Activated T-cell treated with anti-CD3 and anti-CD28 coated beads, Interleukin-2, amount 50 U/mL, for 24 hours (primary cell): ENCODE measurements at regions not wholly inside any gene's neighbourhood (a gene's known extent, or its start where the extent isn't known, plus 50 kb on each side); places are given as distances from the start of the nearest gene placed in this dataset.
"Not testable (repeated sequence)": the region's sequence is repeated elsewhere in the genome, so short reads cannot be mapped to it uniquely, and the experiment has no call there.

Source experiments
- DNase-seq: peaks from one replicate; pipeline ENCODE4 v3.0.0-alpha.2; 2020
- H3K27ac Mint-ChIP-seq: 2 replicates; pipeline ENCODE4 v1.8.0; 2020; ENCODE audit warnings: mild to moderate bottlenecking, mixed read lengths
- H3K27me3 Mint-ChIP-seq: 2 replicates; pipeline ENCODE4 v1.8.0; 2020; ENCODE audit warnings: mixed read lengths
- H3K36me3 Mint-ChIP-seq: 2 replicates; pipeline ENCODE4 v1.8.0; 2020; ENCODE audit warnings: low read depth, mixed read lengths
- H3K4me1 Mint-ChIP-seq: 2 replicates; pipeline ENCODE4 v1.8.0; 2020; ENCODE audit warnings: low read depth, mixed read lengths
- H3K4me3 Mint-ChIP-seq: 2 replicates; pipeline ENCODE4 v1.8.0; 2020; ENCODE audit warnings: mild to moderate bottlenecking, moderate library complexity, mixed read lengths
- H3K9me3 Mint-ChIP-seq: 2 replicates; pipeline ENCODE4 v1.8.0; 2020; ENCODE audit warnings: mixed read lengths

DNA sequence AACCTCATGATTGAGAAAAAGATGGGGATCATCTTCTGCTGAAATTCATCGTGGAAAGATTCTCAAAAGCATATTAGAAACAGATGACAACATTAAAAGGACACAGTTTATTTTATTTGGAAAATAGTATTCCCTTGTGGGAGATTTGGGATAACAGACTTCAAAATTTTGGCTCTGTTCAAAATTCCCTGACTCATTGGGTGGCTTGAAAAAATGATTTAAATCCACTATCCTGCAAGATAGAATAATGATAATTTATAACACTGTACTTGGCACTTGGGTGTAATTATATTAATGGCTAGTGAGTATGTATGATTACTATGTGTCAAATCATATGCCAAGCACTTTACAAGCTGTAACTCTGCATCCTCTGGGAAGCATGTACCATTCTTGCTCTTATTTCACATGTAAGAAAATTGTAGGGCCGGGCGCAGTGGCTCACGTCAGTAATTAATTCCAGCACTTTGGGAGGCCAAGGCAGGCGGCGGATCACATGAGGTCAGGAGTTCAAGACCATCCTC lies 128.8 kb downstream of the LMNTD1 start:
- H3K27ac Mint-ChIP-seq: no peak overlapping the region
- H3K36me3 Mint-ChIP-seq: no peaks in the 10 kb centered on the region
- no peak for DNase-seq
- no peak overlapping the region for H3K4me3 Mint-ChIP-seq
- no peaks in the 10 kb centered on the region for H3K9me3 Mint-ChIP-seq
- no peaks in the 10 kb centered on the region for H3K4me1 Mint-ChIP-seq
- no peaks in the 10 kb centered on the region for H3K27me3 Mint-ChIP-seq

DNA sequence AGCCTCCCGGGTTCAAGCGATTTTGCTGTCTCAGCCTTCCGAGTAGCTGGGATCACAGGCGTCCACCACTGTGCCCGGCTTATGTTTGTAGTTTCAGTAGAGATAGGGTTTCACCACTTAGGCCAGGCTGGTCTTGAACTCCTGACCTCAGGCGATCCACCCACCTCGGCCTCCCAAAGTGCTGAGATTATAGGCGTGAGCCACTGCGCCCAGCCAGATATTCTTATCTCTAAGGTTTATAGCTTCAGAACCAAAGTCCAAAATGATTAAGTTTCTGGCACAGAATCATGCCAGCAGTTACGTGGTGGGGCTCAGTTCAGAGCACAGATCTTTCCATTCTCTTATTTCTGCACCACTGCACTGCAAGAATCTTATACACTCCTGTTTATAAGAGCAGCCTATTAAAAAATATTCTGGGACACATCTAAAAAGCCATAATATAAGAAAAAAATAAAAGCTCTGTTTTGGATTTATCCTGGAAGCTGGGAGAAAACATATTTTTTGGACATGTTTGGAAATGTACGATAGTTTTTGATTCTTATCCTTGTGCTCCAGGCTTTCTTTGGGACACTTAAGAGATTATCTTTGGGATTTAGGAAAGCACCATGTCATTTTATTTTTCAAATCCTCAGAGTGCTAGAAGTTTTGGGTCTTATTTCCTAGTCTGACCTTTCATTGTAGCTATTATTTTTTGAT lies 129.6 kb downstream of the LMNTD1 start:
- Mint-ChIP-seq H3K9me3 (no peaks in the 10 kb centered on the region), H3K4me1 (no peaks in the 10 kb centered on the region), H3K27me3 (no peaks in the 10 kb centered on the region), H3K27ac (no peak overlapping the region), H3K4me3 (no peak overlapping the region), H3K36me3 (no peaks in the 10 kb centered on the region)
- no peak for DNase-seq

DNA sequence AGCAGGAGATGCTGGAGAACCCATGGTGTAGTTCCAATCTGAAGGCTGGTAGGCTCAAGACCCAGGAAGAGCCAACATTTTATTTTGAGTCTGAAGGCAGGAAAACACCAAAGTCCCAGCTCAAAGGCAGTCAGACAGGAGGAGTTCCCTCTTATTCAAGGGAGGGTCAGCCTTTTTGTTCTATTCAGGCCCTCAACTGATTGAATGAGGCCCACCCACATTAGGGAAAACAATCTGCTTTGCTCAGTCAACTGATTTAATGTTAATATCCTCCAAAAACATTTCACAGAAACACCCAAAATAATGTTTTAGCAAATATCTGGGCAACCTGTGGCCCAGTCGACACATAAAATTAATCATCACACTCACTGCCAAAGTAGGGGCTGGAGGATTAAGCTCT lies 130.8 kb downstream of the LMNTD1 start:
- Mint-ChIP-seq H3K36me3 (no peaks in the 10 kb centered on the region), H3K27ac (no peak overlapping the region), H3K4me1 (no peaks in the 10 kb centered on the region), H3K9me3 (no peaks in the 10 kb centered on the region), H3K27me3 (no peaks in the 10 kb centered on the region), H3K4me3 (no peak overlapping the region)
- DNase-seq: no peak

DNA sequence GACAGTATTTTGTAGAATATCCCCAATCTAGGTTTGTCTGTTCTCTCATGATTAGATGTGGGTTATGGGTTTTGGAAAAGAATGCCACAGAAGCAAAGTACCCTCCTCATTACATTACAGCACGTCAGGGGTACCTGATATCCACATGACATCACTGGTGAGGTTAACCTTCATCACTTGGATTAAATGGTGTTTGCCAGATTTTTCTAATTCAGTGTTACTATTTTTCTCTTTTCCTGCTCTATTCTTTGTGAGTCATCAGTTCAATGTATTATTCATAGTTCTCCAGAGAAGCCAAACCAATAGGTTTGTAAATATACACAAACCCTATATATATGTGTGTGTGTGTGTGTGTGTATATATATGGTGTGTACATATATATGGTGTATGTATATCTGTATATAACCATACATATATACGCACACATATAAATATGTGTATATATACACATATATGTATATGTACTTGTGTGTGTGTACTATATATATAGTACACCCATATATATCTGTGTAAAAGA lies 131.4 kb downstream of the LMNTD1 start:
- no peak for DNase-seq
- Mint-ChIP-seq H3K9me3 (no peaks in the 10 kb centered on the region), H3K4me3 (no peak overlapping the region), H3K4me1 (no peaks in the 10 kb centered on the region), H3K27ac (no peak overlapping the region), H3K27me3 (no peaks in the 10 kb centered on the region), H3K36me3 (no peaks in the 10 kb centered on the region)

DNA sequence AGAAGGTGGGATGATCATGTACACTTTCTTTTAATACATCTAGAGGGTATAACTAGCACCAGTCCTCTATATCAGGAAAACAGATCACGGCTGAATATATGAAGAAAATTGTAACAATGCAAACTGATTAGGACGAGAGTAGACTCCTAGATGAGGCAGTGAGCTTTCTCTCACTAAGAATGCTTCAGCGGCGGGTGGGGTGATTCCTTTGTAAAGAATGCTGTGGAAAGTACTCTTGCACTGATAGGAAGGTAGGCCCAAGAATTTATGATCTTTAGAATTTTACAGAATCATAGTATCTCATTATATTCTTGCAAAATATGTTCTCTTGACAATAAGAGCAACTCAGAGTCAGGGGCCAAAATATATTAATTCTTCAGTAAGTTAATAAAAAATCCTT lies 133.0 kb downstream of the LMNTD1 start:
- no peaks in the 10 kb centered on the region for H3K27me3 Mint-ChIP-seq
- no peak for DNase-seq
- H3K4me1 Mint-ChIP-seq: no peaks in the 10 kb centered on the region
- no peaks in the 10 kb centered on the region for H3K36me3 Mint-ChIP-seq
- H3K27ac Mint-ChIP-seq: no peak overlapping the region
- H3K9me3 Mint-ChIP-seq: no peaks in the 10 kb centered on the region
- H3K4me3 Mint-ChIP-seq: no peak overlapping the region

DNA sequence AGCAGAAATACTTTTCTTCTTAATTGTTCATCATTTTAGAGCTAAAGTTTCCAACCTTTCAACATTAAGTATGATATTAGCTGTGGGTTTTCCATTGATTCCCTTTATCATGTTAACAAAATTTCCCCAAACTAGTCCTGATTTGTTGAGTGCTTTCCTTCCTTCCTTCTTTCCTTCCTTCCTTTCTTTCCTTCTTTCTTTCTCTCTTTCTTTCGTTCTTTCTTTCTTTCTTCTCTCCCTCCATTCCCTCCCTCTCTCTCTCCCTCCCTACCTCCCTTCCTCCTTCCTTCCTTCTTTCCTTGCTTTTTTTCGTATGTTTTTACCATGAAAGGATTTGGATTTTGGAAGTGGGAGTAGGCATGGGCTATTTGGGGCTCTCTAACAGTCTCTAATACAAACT lies 133.5 kb downstream of the LMNTD1 start:
- no peak for DNase-seq
- Mint-ChIP-seq H3K27ac (no peak overlapping the region), H3K9me3 (no peaks in the 10 kb centered on the region), H3K27me3 (no peaks in the 10 kb centered on the region), H3K4me1 (no peaks in the 10 kb centered on the region), H3K4me3 (no peak overlapping the region), H3K36me3 (no peaks in the 10 kb centered on the region)

DNA sequence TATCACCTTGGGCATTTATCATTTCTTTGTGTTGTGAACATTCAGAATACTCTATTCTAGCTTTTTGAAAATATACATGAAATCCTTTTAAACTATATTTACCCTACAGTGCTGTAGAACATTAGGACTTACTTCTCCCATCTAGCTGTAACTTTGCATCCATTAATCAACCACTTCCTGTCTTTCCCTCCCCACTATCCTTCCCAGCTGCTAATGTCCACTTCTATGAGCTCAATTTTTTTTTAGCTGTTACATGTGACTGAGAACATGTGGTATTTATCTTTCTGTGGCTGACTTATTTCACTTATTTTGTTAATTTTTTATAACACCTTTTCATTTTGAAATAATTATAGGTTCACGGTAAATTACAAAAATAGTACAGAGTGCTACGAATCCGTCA lies 136.0 kb downstream of the LMNTD1 start:
- Mint-ChIP-seq H3K27ac (no peak overlapping the region), H3K36me3 (no peaks in the 10 kb centered on the region), H3K9me3 (no peaks in the 10 kb centered on the region), H3K27me3 (no peaks in the 10 kb centered on the region), H3K4me1 (no peaks in the 10 kb centered on the region), H3K4me3 (no peak overlapping the region)
- DNase-seq: no peak

DNA sequence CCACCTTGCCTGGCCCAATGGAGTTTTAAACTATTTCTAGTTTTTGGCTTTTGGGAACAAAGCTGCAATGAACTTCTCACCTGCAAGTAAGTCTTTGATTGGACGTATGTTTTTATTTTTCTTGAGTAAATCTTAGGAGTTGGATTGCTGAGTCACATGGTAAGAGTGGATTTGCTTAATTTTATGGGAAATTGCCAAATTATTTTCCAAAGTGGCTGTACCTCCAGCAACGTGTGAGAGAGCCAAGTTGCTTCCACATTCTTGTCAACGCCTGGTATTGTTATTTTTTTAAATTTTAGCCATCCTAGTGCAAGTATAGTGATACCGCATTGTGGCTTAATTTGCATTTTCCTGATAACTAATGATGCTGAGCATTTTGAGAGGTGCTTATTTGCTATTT lies 136.6 kb downstream of the LMNTD1 start:
- H3K36me3 Mint-ChIP-seq: no peaks in the 10 kb centered on the region
- no peak overlapping the region for H3K4me3 Mint-ChIP-seq
- no peaks in the 10 kb centered on the region for H3K27me3 Mint-ChIP-seq
- no peak overlapping the region for H3K27ac Mint-ChIP-seq
- no peaks in the 10 kb centered on the region for H3K9me3 Mint-ChIP-seq
- no peak for DNase-seq
- no peaks in the 10 kb centered on the region for H3K4me1 Mint-ChIP-seq

DNA sequence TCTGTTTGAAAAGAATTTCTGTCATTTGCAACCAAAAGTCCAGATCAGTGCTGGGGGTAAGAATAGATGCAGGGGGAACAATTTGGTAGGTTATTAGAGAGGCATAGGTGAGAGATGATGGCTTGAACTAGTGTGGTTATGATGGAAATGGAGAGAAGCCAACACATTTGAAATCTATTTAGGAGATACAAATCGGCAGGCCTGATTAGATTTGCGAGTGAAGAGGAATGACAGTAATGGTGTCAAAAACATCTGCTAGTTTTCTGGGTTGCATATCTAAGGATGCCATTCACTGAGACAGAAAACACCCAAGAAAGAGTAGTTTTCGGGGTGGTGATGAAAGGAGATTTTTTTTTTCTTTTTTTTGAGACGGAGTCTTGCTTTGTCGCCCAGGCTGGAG lies 138.1 kb downstream of the LMNTD1 start:
- no peak overlapping the region for H3K4me3 Mint-ChIP-seq
- DNase-seq: no peak
- no peaks in the 10 kb centered on the region for H3K27me3 Mint-ChIP-seq
- H3K36me3 Mint-ChIP-seq: no peaks in the 10 kb centered on the region
- no peak overlapping the region for H3K27ac Mint-ChIP-seq
- no peaks in the 10 kb centered on the region for H3K4me1 Mint-ChIP-seq
- no peaks in the 10 kb centered on the region for H3K9me3 Mint-ChIP-seq

DNA sequence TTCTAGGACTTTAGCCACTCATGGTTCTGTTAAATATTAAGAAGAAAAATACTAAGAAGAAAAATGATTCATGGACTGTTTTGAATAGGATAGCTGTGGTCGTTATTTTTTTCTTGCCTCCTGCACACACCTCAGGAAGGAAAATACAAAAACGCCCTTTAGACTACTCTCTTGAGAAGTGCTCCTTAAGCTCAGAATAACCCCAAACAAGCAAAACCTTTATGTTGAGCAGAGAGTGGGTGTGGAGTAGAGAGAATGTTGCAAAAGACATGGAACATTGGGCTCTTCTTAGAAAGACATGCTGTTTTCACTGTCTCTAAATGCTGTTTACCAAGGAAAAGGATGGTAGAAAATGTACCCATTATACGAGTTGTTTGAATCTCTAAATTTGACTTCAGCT lies 140.3 kb downstream of the LMNTD1 start:
- no peaks in the 10 kb centered on the region for H3K9me3 Mint-ChIP-seq
- DNase-seq: no peak
- H3K27me3 Mint-ChIP-seq: no peaks in the 10 kb centered on the region
- no peaks in the 10 kb centered on the region for H3K36me3 Mint-ChIP-seq
- H3K27ac Mint-ChIP-seq: no peak overlapping the region
- H3K4me1 Mint-ChIP-seq: no peaks in the 10 kb centered on the region
- no peak overlapping the region for H3K4me3 Mint-ChIP-seq

DNA sequence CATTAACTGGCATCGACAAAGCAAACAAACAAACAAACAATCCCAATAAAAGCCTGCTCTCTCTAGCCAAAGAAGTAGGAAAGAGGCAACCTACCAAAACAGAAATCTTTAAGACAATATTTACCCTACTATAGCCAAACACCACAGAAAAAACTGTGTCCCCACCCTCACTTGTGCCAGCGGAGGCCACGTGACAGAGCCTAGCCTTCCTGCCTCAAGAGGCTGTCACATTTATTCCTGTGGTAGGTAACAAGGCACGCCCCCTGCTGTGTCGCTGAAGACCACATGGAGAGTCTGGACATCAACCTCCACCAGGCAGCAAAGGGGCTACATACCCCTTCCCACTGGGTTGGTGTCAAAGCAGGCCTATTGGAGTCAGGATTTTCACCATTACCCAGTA lies 148.1 kb downstream of the LMNTD1 start:
- Mint-ChIP-seq H3K4me3 (no peak overlapping the region), H3K9me3 (peaks cover 2% of the 10 kb centered on the region), H3K36me3 (no peaks in the 10 kb centered on the region), H3K4me1 (no peaks in the 10 kb centered on the region), H3K27ac (no peak overlapping the region), H3K27me3 (no peaks in the 10 kb centered on the region)
- no peak for DNase-seq

DNA sequence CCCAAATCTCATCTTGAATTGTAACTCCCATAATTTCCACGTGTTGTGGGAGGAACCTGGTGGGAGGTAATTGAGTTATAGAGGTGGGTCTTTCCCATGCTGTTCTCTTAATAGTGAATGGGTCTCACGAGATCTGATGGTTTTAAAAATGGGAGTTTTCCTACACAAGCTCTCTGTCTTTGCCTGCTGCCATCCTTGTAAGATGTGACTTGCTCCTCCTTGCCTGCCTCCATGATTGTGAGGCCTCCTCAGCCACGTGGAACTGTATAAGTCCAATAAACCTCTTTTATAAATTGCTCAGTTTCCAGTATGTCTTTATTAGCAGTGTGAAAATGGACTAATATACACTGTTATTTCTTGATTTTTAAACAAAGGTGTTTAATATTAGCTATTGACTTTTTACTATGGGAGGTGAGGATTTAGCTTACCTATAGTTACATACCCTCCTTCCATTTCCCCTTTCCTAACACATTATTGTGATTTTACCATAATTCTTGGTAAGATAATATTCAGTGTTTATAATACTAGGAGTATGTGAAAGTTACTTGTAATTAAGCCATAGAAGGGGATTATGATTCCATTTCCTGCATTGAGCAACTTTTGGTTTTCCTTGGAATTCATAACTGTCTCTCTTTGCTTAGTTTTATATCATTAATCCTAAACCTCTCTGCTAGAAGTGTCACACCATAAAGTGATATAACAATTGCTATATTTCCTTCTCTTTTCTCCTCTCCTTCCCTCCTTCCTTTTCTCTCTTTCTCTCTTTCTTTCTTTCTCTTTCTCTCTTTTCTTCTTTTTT lies 151.0 kb upstream of the KRAS start:
- no peak overlapping the region for H3K4me3 Mint-ChIP-seq
- no peak for DNase-seq
- H3K27ac Mint-ChIP-seq: no peak overlapping the region
- H3K27me3 Mint-ChIP-seq: no peaks in the 10 kb centered on the region
- no peaks in the 10 kb centered on the region for H3K4me1 Mint-ChIP-seq
- peaks cover 2% of the 10 kb centered on the region for H3K9me3 Mint-ChIP-seq
- H3K36me3 Mint-ChIP-seq: no peaks in the 10 kb centered on the region

DNA sequence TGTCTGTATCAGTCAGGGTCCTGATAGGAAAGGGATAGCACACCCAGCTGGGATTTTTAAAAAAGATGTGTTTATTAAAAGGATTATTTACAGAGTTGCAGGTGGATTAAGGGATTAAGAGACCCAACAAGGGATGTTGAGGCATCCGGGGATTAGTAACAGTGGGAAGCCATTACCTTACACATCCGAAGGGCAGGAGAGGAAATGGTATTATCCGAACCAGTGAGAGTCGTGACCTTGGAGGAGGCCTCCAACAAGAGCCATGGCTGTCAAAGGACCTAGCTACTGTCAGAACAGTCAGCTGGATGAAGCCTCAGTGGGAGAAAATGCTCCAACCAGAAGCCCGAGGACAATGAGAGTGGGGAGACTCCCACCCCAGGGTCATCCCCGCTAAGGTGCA lies 146.3 kb upstream of the KRAS start:
- Mint-ChIP-seq H3K9me3 (peaks cover 2% of the 10 kb centered on the region), H3K27ac (no peak overlapping the region), H3K4me3 (no peak overlapping the region), H3K4me1 (no peaks in the 10 kb centered on the region), H3K36me3 (no peaks in the 10 kb centered on the region), H3K27me3 (no peaks in the 10 kb centered on the region)
- no peak for DNase-seq

DNA sequence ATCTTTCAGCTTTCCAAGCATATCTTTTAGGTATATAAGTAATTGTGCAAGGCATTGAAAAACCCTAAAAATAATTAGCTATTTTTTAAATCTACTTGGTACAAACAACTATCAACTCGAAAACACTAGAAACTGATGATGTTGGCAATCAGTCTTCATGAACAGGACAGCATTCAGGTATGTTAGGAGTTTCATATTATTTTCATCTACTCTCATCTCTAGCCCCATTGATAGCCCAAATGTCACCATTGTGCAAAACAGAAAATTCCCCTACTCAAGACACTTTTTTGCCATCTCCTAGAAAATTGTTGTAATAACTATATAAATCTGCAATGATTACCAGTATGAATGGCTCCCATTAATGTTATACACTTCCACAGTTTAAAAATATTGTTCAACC lies 144.5 kb upstream of the KRAS start:
- Mint-ChIP-seq H3K9me3 (no peaks in the 10 kb centered on the region), H3K4me1 (no peaks in the 10 kb centered on the region), H3K4me3 (no peak overlapping the region), H3K27ac (no peak overlapping the region), H3K27me3 (no peaks in the 10 kb centered on the region), H3K36me3 (no peaks in the 10 kb centered on the region)
- DNase-seq: no peak

DNA sequence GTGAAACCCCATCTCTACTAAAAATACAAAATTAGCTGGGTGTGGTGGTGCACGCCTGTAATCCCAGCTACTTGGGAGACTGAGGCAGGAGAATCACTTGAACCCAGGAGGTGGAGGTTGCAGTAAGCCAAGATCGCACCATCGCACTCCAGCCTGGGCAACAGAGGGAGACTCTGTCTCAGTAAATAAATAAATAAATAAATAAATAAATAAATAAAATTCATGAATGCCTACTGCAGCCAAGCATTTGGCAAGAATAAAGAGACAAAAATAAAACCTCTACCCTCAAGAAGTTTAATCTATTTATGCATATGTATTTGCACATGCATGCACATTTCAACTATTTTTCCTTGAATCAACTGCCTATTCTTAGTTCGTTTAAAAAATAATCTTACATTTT lies 144.0 kb upstream of the KRAS start:
- not testable (repeated sequence) for H3K4me3 Mint-ChIP-seq, H3K4me1 Mint-ChIP-seq, DNase-seq, H3K27ac Mint-ChIP-seq, H3K36me3 Mint-ChIP-seq, H3K27me3 Mint-ChIP-seq, H3K9me3 Mint-ChIP-seq
